Heart right ventricle (tissue), 16 donors: ENCODE measurements at regions not wholly inside any gene's neighbourhood (a gene's known extent, or its start where the extent isn't known, plus 50 kb on each side); places are given as distances from the start of the nearest gene placed in this dataset.

ENCODE experiments used
- ATAC-seq, 8 donors: fragments of 200-7000 bp; cut with Tn5 transposase; one replicate each; pipeline ENCODE4 v1.9.1; 2020; ENCODE audit warnings: mild to moderate bottlenecking in 8 of 8, moderate library complexity in 8 of 8, moderate number of reproducible peaks in 1 of 8
- DNase-seq, 2 donors: peaks; one replicate each; pipeline ENCODE4 v3.0.0-alpha.2; 2020
- H3K27ac ChIP-seq, 10 donors: fragments of 200-600 bp; sonication (generic) in 2 of 10; one replicate each; pipeline versions ENCODE4 v1.5.0 to v1.8.0; 2020 to 2022; ENCODE audit warnings: mild to moderate bottlenecking in 3 of 10
- H3K27me3 ChIP-seq, 7 donors: fragments of 200-600 bp; one replicate each; pipeline ENCODE4 v1.8.0; 2021 to 2022; ENCODE audit warnings: mild to moderate bottlenecking in 2 of 7
- H3K36me3 ChIP-seq, 9 donors: fragments of 200-600 bp; sonication (generic) in 1 of 9; one replicate each; pipeline versions ENCODE4 v1.5.0 to v1.8.0; 2020 to 2022; ENCODE audit warnings: mild to moderate bottlenecking in 2 of 9
- H3K4me1 ChIP-seq, 9 donors: fragments of 200-600 bp; sonication (generic) in 1 of 9; one replicate each; pipeline versions ENCODE4 v1.5.0 to v1.8.0; 2020 to 2022; ENCODE audit warnings: mild to moderate bottlenecking in 4 of 9
- H3K4me3 ChIP-seq, 10 donors: fragments of 200-600 bp; sonication (generic) in 2 of 10; one replicate each; pipeline versions ENCODE4 v1.5.0 to v1.8.0; 2020 to 2022; ENCODE audit warnings: mild to moderate bottlenecking in 7 of 10, moderate library complexity in 2 of 10
- H3K9me3 ChIP-seq, 11 donors: fragments of 200-600 bp in 10 of 11; sonication (generic) in 2 of 11; one replicate each; pipeline versions ENCODE4 v1.5.0 to v1.8.0; 2013 to 2022; ENCODE audit warnings: mild to moderate bottlenecking in 2 of 11, control low read depth in 1 of 11, moderate library complexity in 1 of 11
- WGBS, 2 donors: extraction: QIAGEN DNeasy Blood & Tissue Kit; methylation state at CpG; one replicate each; pipeline ENCODE4 v1.1.7; 2013; ENCODE audit warnings: inconsistent platforms in 1 of 2; 5-methylcytosine and 5-hydroxymethylcytosine counted together
- intact Hi-C, 10 donors: fragments of 100-400 bp; cut with DNase I; formaldehyde crosslinking; loops; one replicate each; pipeline versions ENCODE4 v1.11.1 to v1.14.2; 2022
- TF ChIP-seq, protein P1 (sequence below), 9 donors: fragments of 200-600 bp; sonication (generic) in 2 of 9; IDR thresholded peaks; one replicate each; pipeline versions ENCODE4 v1.5.0 to v1.8.0; 2021 to 2022; ENCODE audit warnings: antibody characterized with exemption in 9 of 9, mild to moderate bottlenecking in 5 of 9, moderate library complexity in 1 of 9
- donor health status: Arrhythmogenic right ventricular cardiomyopathy.
- donor health status: ischemic (EF 13 %, LVEDD 7.1; RV severe dilation, severe dysfunction).
- donor health status: healthy with polysubstance abuse.
- donor health status: DM: no; HTN: yes; CAD: no.
- donor health status: DM: no; HTN: no; CAD: no.
- donor health status: ischemic (EF 25% LVEDD 6.9; RV normal size, moderate dysfunction).
- donor health status: ischemic (EF 25% LVEDD 5.7; RV mildly dilated, moderate dysfunction).
- donor health status: healthy.
- donor health status: DM: yes; HTN: yes; CAD: no.
- donor health status: Ischemic cardiomyopathy.
- donor health status: ischemic (EF 35%, LVEDD 5.7; RV mildly dilated, moderate dysfunction).
- donor health status: nonischemic (EF 11% LVEDD 7.7; RV severe dilation, severe dysfunction).
- donor health status: DM: yes; HTN: yes; CAD: no.
- donor health status: PGD.
- donor health status: ischemic (EF 29% LVEDD 5.4; RV normal size, mild dysfunction).
- donor health status: nonischemic (EF 23%, LVEDD 6.1; RV moderate dilation, normal function).

DNA sequence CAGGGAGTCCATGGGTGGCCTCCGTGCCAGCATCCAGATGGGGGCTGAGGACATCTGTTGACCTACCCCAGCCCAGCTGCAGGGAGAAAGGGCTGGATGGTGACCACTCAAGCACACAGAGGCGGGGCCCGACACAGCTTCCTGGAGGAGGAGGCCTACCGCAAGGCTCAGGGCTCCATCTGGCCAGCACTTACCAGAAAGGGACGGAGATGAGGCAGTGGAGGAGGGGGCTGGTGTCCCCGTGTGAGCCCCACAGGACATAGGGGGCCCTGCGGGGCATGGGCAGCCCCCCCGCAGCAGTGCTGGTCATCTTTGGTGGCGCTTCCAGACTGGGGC, 147.5 kb upstream of the CIBAR2 start:
- WGBS, 2 donors, result 92 to 93% methylated on average over 9 of the region's 9 CpGs
- TF ChIP-seq, protein P1, sequence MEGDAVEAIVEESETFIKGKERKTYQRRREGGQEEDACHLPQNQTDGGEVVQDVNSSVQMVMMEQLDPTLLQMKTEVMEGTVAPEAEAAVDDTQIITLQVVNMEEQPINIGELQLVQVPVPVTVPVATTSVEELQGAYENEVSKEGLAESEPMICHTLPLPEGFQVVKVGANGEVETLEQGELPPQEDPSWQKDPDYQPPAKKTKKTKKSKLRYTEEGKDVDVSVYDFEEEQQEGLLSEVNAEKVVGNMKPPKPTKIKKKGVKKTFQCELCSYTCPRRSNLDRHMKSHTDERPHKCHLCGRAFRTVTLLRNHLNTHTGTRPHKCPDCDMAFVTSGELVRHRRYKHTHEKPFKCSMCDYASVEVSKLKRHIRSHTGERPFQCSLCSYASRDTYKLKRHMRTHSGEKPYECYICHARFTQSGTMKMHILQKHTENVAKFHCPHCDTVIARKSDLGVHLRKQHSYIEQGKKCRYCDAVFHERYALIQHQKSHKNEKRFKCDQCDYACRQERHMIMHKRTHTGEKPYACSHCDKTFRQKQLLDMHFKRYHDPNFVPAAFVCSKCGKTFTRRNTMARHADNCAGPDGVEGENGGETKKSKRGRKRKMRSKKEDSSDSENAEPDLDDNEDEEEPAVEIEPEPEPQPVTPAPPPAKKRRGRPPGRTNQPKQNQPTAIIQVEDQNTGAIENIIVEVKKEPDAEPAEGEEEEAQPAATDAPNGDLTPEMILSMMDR (IDR thresholded peaks at IDR 0.05), result no peak
- no peaks in the 10 kb centered on the region for H3K9me3 ChIP-seq
- H3K4me1 ChIP-seq, result no peaks in the 10 kb centered on the region
- no peak overlapping the region for H3K4me3 ChIP-seq
- H3K27me3 ChIP-seq, result peaks cover 0 to 16% (median 0%) of the 10 kb centered on the region in 7 donors
- ATAC-seq, result no peak
- intact Hi-C loops, result loop anchor here in 2 of 10 donors (10.0 kb wide), 2 partner anchors 145 to 465 kb away; partner anchors contain the start of gene CIBAR2 (in 1 of the 2)
- H3K27ac ChIP-seq, result no peak overlapping the region
- H3K36me3 ChIP-seq, result no peaks in the 10 kb centered on the region
- no peak for DNase-seq

DNA sequence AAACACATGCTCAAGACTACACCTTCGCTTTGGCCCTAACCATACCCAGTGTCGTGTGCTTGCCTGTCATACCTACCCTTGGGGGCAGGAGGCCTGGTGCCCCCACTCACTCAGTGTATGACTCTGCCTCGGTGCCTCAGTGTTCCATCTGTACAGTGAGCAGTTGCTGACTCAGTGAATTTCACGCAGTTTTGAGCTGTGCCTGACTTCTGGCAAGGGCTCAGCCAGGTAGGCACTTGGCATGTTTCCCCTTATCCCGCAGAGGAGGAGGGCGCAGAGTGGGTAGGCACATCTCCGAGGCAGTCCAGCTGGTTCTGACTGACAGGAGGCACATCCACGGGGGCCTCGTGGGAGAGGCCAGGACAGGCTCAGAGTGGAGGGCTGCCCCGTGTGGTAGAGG, 148.9 kb upstream of the CIBAR2 start:
- H3K36me3 ChIP-seq, result no peaks in the 10 kb centered on the region
- no peaks in the 10 kb centered on the region for H3K4me1 ChIP-seq
- TF ChIP-seq, protein P1 (IDR thresholded peaks at IDR 0.05), result no peak
- no peak for DNase-seq
- H3K9me3 ChIP-seq, result no peaks in the 10 kb centered on the region
- H3K4me3 ChIP-seq, result no peak overlapping the region
- no peak overlapping the region for H3K27ac ChIP-seq
- ATAC-seq, result no peak
- 92 to 93% methylated on average over 10 of the region's 10 CpGs for WGBS, 2 donors
- intact Hi-C loops, result no loop called here
- peaks cover 0 to 16% (median 0%) of the 10 kb centered on the region in 7 donors for H3K27me3 ChIP-seq

- Histone ChIP-seq H3K4me3 (no peak overlapping the region), H3K27me3 (peaks cover 0 to 16% (median 0%) of the 10 kb centered on the region in 7 donors), H3K36me3 (no peaks in the 10 kb centered on the region), H3K4me1 (no peaks in the 10 kb centered on the region), H3K27ac (no peak overlapping the region), H3K9me3 (no peaks in the 10 kb centered on the region)
- ATAC-seq (no peak), DNase-seq (no peak)
- intact Hi-C loops, result no loop called here
- TF ChIP-seq, protein P1 (IDR thresholded peaks at IDR 0.05), result no peak
- 87% methylated on average over 27 of the region's 27 CpGs for WGBS, 2 donors
Measured at GRCh38 chr16:85261657-85262557, 149.6 kb upstream of the CIBAR2 start.

- no peak for DNase-seq
- peak in 1 of 8 donors; percentile 20 for ATAC-seq
- no peaks in the 10 kb centered on the region for H3K4me1 ChIP-seq
- peaks cover 0 to 14% (median 0%) of the 10 kb centered on the region in 7 donors for H3K27me3 ChIP-seq
- H3K9me3 ChIP-seq, result no peaks in the 10 kb centered on the region
- intact Hi-C loops, result no loop called here
- H3K27ac ChIP-seq, result no peak overlapping the region
- no peaks in the 10 kb centered on the region for H3K36me3 ChIP-seq
- WGBS, 2 donors, result 93 to 94% methylated on average over 22 of the region's 22 CpGs
- H3K4me3 ChIP-seq, result no peak overlapping the region
- TF ChIP-seq, protein P1 (IDR thresholded peaks at IDR 0.05), result no peak
Measured at GRCh38 chr16:85262558-85263238, 150.4 kb upstream of the CIBAR2 start.
